ENCODE measurements at regions not wholly inside any gene's neighbourhood (a gene's known extent, or its start where the extent isn't known, plus 50 kb on each side); places are given as distances from the start of the nearest gene placed in this dataset.

DNA sequence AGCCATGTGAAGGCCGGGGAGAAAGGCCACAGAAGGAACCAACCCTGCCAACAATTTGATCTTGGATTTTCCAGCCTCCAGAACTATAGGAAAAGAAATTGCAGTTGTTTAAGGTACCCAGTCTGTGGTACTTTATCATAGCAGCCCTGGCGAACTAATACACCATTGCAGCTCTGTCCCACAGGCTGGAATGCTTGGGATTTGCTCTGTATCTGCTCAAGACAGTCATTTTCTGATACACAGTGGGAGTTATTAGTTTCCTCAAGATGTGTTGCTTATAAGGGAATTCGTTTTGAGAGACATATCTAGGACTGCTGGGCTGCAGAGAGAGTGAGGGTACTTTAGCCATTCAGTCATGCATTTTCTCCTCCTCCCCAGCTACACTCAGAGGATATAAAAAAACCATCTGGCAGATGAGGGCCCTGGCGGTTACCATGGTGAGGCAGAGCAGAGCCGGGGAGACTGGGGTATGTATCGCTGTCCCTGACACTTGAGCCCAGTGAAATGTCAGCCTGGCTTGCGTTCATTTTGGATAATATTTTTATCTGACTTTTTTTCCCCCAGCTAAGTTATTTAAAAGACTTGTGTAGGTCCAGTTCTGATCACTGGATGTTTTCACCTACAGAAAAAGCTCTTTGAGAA is 104.6 kb downstream of the DIRAS3 start:
- Histone ChIP-seq H3K9ac (no peak overlapping the region), H3K4me3 (ENCODE audit: low read depth, low read length) (no peak overlapping the region), H3K4me2 (ENCODE audit: low read length) (no peak overlapping the region), H3K27me3 (ENCODE audit: control insufficient read depth, insufficient read depth, low read length) (no peaks in the 10 kb centered on the region), H3K36me3 (ENCODE audit: control insufficient read depth, insufficient read depth, low read length) (no peaks in the 10 kb centered on the region), H3K4me1 (peaks cover 10% of the 10 kb centered on the region), H2AFZ (peak overlapping the region; percentile 64), H3K27ac (peak overlapping the region; percentile 19), H3K9me3 (ENCODE audit: control insufficient read depth, low read length) (no peaks in the 10 kb centered on the region), H3K79me2 (no peaks in the 10 kb centered on the region)
- TF ChIP-seq, protein P1, sequence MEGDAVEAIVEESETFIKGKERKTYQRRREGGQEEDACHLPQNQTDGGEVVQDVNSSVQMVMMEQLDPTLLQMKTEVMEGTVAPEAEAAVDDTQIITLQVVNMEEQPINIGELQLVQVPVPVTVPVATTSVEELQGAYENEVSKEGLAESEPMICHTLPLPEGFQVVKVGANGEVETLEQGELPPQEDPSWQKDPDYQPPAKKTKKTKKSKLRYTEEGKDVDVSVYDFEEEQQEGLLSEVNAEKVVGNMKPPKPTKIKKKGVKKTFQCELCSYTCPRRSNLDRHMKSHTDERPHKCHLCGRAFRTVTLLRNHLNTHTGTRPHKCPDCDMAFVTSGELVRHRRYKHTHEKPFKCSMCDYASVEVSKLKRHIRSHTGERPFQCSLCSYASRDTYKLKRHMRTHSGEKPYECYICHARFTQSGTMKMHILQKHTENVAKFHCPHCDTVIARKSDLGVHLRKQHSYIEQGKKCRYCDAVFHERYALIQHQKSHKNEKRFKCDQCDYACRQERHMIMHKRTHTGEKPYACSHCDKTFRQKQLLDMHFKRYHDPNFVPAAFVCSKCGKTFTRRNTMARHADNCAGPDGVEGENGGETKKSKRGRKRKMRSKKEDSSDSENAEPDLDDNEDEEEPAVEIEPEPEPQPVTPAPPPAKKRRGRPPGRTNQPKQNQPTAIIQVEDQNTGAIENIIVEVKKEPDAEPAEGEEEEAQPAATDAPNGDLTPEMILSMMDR (IDR thresholded peaks at IDR 0.05) = no peak

GRCh38 chr1:67942274-67942673 is 108.2 kb downstream of the DIRAS3 start:
- H3K27me3 ChIP-seq (ENCODE audit: control insufficient read depth, insufficient read depth, low read length) = no peaks in the 10 kb centered on the region
- no peaks in the 10 kb centered on the region for H3K79me2 ChIP-seq
- no peak overlapping the region for H3K4me3 ChIP-seq (ENCODE audit: low read depth, low read length)
- no peak overlapping the region for H3K27ac ChIP-seq
- no peak overlapping the region for H3K4me2 ChIP-seq (ENCODE audit: low read length)
- H2AFZ ChIP-seq = no peak overlapping the region
- no peaks in the 10 kb centered on the region for H3K36me3 ChIP-seq (ENCODE audit: control insufficient read depth, insufficient read depth, low read length)
- no peaks in the 10 kb centered on the region for H3K9me3 ChIP-seq (ENCODE audit: control insufficient read depth, low read length)
- no peak overlapping the region for H3K9ac ChIP-seq
- H3K4me1 ChIP-seq = peaks cover 11% of the 10 kb centered on the region
- TF ChIP-seq, protein P1 (IDR thresholded peaks at IDR 0.05) = no peak

- Histone ChIP-seq H3K36me3 (ENCODE audit: control insufficient read depth, insufficient read depth, low read length) (no peaks in the 10 kb centered on the region), H3K79me2 (no peaks in the 10 kb centered on the region), H3K27ac (no peak overlapping the region), H3K4me3 (ENCODE audit: low read depth, low read length) (no peak overlapping the region), H3K4me2 (ENCODE audit: low read length) (no peak overlapping the region), H3K9me3 (ENCODE audit: control insufficient read depth, low read length) (no peaks in the 10 kb centered on the region), H3K27me3 (ENCODE audit: control insufficient read depth, insufficient read depth, low read length) (no peaks in the 10 kb centered on the region), H2AFZ (no peak overlapping the region), H3K4me1 (peaks cover 11% of the 10 kb centered on the region), H3K9ac (no peak overlapping the region)
- TF ChIP-seq, protein P1 (IDR thresholded peaks at IDR 0.05) = no peak
Observed at GRCh38 chr1:67941746-67942145, 108.5 kb upstream of the GNG12 start.

- no peak overlapping the region for H3K27ac ChIP-seq
- H3K4me2 ChIP-seq (ENCODE audit: low read length) = no peak overlapping the region
- H3K79me2 ChIP-seq = no peaks in the 10 kb centered on the region
- no peak overlapping the region for H3K4me3 ChIP-seq (ENCODE audit: low read depth, low read length)
- H3K27me3 ChIP-seq (ENCODE audit: control insufficient read depth, insufficient read depth, low read length) = no peaks in the 10 kb centered on the region
- no peak overlapping the region for H3K9ac ChIP-seq
- H3K36me3 ChIP-seq (ENCODE audit: control insufficient read depth, insufficient read depth, low read length) = no peaks in the 10 kb centered on the region
- TF ChIP-seq, protein P1 (IDR thresholded peaks at IDR 0.05) = no peak
- no peak overlapping the region for H2AFZ ChIP-seq
- peaks cover 9% of the 10 kb centered on the region for H3K4me1 ChIP-seq
- H3K9me3 ChIP-seq (ENCODE audit: control insufficient read depth, low read length) = no peaks in the 10 kb centered on the region
Observed at GRCh38 chr1:67941155-67941554, 107.9 kb upstream of the GNG12 start.

DNA sequence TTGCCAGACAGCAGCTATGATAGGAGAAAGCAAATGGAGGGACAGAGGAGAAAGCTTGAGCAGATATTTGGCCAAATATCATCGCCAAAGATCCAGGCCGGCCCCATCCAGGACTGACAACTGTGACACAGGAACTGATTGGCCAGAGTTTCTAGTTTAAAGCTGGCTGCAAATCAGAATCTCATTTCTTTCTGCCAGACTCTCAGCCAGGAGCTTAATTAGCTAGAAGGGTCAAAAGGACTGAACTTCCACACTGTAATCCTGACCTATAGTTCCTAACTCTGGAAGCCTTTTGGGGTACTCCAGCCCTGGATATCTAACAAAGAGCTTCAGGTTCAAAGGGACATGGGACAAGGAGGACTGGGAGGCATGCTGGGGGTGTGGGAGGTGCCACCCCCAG is 106.7 kb upstream of the GNG12 start:
- Histone ChIP-seq H3K9me3 (ENCODE audit: control insufficient read depth, low read length) (no peaks in the 10 kb centered on the region), H3K4me1 (peaks cover 5% of the 10 kb centered on the region), H3K27ac (no peak overlapping the region), H3K36me3 (ENCODE audit: control insufficient read depth, insufficient read depth, low read length) (no peaks in the 10 kb centered on the region), H3K9ac (no peak overlapping the region), H2AFZ (peak overlapping the region; percentile 50), H3K4me3 (ENCODE audit: low read depth, low read length) (no peak overlapping the region), H3K79me2 (no peaks in the 10 kb centered on the region), H3K4me2 (ENCODE audit: low read length) (no peak overlapping the region), H3K27me3 (ENCODE audit: control insufficient read depth, insufficient read depth, low read length) (no peaks in the 10 kb centered on the region)
- TF ChIP-seq, protein P1 (IDR thresholded peaks at IDR 0.05) = no peak

Measured in parathyroid adenoma (tissue), 2 donors.